NCI-H82 treated with DMSO at 0.1 percent for 48 hours (cell line): ENCODE measurements at regions not wholly inside any gene's neighbourhood (a gene's known extent, or its start where the extent isn't known, plus 50 kb on each side); places are given as distances from the start of the nearest gene placed in this dataset.

Experiments
- DNase-seq: peaks from one replicate; lab custom pipeline; 2025; ENCODE audit not compliant: unreplicated experiment; lab: John Stamatoyannopoulos, UW

- no peak for DNase-seq
Observed at GRCh38 chr4:3852309-3852708, 86.1 kb downstream of the ADRA2C start.

DNA sequence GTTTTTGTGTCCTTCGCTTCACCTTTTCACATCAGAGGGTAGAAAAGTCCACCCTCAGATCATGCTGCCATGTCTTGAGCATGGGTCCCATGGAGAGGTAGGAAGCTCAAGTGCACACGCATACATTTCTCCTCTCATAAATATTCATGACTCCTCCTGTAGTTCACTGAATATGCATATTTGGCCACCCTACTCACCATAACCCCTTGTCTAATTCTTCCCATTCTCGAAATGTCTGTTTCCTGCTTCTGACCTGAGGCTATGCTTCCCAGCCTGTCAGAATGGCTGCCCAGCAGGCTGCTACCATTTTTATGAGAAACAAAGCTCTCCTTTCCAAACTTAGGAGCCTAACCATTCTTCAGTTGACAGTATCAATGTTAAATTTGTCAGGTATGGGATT lies 86.5 kb downstream of the ADRA2C start:
- no peak for DNase-seq

GRCh38 chr4:3853388-3854035 lies 87.3 kb downstream of the ADRA2C start:
- DNase-seq = peak; percentile 27

DNA sequence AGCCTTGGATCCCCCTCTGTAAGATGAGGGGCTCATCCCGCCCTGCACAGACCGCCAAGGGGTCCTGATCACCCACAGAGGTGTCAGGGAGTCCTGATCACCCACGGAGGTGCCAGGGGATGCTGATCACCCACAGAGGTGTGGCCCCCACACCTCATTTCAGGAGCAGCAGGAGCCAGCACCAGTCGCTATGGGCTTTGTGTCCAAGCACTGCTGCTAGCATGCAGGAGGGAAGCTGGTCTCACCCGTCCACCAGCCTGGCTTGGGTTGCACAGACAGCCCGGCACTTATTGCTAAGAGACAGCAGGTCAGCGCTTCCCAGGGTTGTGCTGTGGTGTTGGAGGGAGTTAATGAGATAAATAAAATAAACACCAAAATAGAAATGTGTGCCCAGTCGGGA lies 88.5 kb downstream of the ADRA2C start:
- no peak for DNase-seq

DNA sequence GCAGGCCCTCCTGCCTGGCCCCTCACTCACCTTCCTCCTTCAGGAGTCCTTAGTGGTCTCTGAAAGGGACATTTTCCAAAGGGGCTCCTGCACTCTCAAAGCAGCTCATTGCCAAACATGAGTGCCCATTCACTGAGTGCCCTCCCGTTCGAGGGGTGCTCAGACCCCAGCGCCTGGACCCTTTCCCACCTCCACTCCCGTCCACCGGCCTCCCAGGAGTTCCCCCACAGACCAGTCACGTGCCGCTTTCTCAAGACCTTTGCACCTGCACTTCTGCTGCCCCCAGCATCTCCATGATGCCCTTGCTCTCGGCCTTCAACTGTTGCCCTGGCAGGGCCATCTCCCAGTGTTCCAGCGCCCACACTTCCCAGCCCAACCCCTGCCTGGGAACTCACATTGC lies 89.5 kb downstream of the ADRA2C start:
- DNase-seq = no peak

DNA sequence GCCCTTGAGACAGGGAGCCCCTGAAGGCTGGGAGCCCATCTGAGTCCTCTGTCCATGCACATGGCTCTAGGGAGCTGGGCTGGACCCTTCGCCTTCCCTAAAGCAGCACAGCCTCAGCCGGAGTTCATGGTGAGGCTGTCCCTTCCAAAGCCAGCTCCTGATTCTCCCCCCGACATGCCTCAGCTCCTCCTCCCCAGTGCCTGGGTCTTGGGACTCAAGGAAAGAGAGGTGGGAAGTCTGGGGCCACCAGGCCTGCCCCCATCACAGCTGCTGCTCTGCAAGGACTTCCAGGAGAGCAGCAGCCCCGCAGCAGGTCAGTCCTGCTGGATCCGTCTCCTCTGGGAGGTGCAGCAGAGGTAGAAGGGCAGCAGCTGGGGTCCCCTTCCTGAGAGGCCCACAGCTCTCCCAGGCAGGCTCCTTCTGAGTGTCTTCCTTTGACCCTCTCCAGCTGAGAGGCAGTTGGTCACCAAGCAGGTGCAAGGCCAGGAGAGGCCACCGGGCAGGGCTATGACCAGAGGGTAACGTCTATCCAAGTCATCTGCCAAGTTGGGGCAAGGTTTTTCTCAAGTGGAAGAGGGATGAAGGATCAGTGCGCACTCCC lies 90.5 kb downstream of the ADRA2C start:
- DNase-seq = no peak

- no peak for DNase-seq
Observed at GRCh38 chr4:3857269-3857926, 91.2 kb downstream of the ADRA2C start.

DNA sequence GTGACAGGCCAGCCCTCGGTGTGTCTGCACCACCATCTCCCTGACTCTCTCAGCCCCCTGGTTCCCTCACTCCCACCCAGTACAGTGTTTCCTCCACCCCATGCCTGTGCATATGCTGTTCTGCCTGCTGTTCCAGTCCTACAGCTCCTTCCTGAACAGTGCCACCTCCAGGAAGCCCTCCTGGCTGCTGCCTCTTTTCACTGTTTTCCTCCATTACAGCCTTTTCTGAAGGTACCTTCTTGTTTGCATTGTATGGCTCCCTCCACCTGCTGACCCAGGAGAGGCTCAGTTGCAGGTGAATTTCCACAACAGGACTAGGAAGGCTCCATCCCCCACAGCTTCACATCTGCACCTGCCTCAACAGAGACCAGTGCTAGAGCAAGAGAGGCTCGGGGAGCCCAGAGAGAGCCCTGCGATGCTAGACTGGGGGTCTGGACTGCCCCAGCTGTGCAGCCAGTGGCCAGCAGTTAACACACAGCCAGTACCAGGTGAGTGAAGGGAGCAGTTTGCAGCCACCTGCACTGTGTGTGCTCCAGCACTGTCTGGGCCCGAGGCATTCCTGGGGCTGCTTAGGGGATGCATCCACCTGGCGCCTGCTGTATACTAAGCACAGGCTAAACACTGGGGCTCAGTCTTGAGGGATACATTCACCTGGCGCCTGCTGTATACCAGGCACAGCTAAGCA lies 92.0 kb downstream of the ADRA2C start:
- DNase-seq = no peak

GRCh38 chr4:3858765-3859388 lies 92.7 kb downstream of the ADRA2C start:
- no peak for DNase-seq

DNA sequence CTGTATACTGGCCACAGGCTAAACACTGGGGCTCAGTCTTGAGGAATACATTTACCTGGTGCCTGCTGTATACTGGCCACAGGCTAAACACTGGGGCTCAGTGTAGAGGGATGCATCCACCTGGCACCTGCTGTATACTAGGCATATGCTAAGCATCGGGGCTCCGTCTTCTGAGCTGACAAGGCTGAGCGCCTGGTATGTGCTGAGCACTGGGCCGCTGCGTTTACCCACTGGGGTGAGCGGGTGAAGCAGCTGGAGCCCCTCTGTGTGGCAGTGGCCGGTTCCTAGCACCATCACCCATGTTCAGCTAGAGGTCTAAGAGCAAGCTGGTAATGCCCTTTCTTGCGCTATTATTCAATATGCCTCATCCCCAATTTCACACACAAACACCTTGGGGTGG lies 93.4 kb downstream of the ADRA2C start:
- no peak for DNase-seq

DNA sequence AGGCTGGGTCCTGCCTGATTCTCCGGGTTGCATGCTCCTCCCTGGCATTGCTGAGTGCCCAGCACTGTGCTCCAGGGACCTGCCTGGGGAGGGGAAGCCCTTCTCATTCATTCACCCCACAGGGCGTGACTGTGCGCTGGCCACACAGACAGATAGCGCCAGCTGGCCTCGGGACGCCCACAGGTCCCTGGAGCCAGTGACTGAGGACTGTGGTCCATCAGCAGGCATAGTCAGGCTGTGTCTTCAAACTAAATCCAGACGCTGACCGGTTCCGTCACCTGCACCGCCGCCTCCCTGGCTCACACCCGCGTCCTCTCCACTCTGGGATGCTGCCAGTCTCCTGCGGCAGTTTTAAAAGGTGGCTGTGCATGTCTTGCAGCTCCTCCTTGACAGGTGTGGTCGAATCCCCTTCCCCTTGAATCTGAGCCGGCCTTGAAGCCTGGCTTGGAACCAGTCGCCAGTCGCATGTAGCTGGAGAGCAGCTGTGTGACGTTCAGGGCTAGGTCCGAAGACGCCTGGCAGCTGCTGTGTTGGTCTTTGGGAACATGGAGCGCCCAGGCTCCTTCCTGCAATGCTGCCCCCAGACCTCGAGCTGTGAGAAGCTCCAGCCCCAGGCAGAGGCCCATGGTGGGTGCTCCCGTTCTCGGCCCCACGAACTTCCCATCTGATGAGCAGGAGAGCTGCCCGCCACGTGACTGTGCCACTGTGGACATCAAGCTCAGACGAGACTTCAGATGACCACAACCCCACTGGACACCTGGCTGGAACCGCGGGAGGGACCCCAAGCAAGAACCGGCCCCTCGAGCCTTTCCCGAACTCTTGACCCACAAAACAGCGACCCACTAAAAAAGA lies 94.1 kb downstream of the ADRA2C start:
- no peak for DNase-seq

DNA sequence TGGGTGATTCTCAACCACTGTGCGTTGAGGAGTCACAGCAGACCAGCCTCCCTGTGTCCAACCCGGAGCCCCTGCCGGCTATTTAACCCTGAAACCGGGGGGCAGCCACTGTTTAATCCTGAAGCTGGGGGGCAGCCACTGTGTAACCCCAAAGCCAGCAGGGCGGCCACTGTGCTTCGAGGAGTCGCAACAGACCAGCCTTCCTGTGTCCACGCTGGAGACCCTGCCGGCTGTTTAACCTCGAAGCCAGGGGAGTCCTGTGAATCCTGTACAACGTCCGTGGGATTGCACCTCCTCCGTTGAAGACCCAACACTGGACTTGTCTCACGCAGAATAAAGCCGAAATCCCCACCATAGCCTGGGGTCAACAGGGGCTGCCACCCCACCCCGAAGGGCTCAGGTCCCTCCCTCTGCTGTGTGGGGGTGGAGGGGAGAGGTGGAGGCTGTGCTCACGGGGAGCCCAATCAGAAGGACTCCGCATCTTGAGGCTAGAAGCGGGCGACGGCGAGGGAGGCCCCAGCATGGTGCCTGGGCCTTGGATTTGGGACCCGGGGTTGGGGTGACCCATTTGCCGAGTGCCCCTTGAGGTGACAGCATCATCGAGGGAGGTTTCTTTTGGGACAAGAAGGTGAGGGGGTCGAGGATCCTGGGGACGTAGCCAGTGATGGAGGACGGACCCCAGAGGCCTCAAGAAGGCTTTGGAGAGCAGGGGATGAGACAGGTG lies 94.9 kb downstream of the ADRA2C start:
- DNase-seq = no peak

DNA sequence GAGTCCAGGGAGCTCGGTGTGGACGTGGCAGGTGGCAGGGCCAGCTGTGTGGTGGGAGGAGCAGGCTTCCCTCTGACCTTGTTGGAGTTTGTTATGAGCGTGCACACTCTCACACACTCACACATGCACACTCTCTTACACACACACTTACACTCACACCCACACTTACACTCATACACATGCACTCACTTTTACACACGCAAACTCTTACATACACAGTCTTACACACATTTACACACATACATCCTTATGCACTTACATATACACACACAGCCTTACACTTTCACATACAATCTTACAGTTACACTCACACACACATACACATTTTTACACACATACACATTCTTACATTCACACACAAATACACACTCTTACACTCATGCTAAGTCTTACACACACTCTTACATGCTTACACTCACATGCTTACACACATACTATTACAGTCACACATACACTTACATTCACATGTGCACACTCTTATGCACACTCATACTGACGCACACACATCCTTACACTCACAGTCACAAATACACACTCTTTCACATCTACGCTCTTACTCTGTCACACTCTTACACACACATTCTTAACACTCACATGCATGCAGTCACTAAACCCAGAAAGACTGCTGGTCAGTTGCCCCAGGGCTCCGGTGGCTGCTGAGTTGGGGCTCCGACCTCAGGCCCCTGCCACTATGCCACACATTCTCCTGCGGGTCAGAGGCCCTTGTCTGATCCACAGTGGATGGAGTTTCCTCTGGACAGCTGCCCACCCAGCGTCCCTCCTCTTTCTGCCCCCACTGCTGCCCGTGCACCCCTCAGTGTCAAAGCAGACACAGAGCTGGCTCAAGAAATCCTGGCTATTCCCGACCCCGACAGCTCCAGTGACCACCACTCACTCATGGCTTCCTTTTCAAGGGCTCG lies 95.8 kb downstream of the ADRA2C start:
- no peak for DNase-seq

DNA sequence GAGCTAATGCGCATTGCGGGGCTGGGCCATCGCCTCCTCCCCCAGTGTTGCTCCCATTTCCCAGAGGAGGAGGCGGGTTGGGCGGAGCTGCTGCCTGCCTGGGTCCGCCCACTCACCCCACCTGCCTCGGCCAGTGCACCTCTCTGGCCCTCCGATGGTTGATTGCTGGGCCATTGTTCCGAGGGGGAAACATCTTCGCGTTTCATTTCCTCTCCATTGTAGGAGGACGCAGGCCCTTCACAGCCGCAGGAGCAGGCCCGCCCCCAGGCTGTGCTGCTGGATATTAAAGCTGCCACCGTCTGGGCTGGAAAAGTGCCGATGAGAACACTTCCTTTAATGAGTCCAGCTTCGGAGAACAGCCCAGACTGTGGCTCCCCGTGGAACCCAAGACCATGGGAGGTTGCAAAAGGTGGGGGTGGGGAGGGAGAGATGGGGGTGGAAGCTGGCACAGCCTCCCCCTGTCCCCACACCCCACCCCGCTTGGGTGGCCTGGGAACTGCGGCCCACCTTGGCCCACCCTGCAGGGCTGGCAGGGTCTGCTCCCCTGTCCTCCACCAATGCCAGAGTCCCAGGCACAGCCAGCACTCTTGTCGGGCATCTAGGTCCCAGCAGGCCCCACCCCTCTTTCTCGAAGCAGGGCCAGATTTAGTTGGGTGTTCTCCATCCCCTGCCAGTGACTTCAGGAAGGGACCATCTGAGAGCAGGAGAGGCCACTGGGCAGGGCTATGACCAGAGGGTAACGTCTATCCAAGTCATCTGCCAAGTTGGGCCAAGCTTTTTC lies 96.6 kb downstream of the ADRA2C start:
- DNase-seq = no peak

DNA sequence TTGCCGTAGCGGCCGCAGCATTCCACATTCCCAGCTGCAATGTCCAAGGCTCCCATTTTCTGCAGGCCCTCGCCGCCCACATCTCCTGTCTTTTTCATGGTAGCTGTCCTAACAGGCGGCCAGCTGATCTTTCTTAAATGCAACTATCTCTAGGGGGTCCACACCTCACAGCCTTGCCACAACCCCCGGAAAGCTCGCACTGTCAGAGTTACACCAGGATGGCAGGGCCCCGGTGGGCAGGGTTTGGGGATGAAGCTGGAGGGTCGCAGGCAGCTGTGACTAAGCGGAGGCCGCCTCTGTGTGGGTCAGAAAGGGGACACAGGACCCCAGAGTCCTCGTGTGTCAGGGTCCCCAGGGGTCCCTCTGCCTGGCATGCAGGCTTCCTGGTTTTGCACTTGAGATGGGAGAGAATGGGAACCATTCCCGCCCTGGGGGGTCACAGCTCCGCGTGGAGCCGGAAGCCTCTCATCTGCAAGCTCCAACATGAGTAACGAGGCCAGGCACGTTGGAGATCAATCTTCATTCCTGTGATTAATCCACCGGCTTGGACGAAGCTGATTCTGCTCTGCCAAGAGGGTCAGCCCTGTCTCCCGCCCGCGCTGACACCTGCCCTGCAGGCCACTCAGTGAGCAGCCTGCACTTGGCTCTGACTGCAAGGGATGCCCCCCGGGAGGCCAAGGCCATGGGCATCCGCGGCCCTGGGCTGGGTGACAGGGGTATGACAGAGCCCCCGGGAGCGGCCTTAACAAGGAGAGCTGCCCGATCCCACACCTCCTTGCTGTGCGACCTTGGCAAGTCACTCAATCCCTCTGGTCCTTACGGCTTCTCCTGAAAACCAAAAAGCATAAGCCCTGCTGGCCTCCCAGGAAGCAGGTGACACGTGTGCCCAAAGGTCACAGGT lies 97.9 kb downstream of the ADRA2C start:
- DNase-seq = no peak

- no peak for DNase-seq
Observed at GRCh38 chr4:3864742-3865721, 98.8 kb downstream of the ADRA2C start.
